ENCODE measurements at regions not wholly inside any gene's neighbourhood (a gene's known extent, or its start where the extent isn't known, plus 50 kb on each side); places are given as distances from the start of the nearest gene placed in this dataset.

- no peak for TF ChIP-seq CTCF (IDR thresholded peaks at IDR 0.05; ENCODE audit: control insufficient read depth, extremely low read depth, insufficient read depth)
- no peak overlapping the region for H3K4me3 ChIP-seq (ENCODE audit: low read depth, low read length)
- DNase-seq (ENCODE audit: low read depth) = no peak
These were observed 720.7 kb upstream of the RIOK2 start for GRCh38 chr5:97903742-97904141.

- no peak overlapping the region for H3K4me3 ChIP-seq (ENCODE audit: low read depth, low read length)
- DNase-seq (ENCODE audit: low read depth) = no peak
- TF ChIP-seq CTCF (IDR thresholded peaks at IDR 0.05; ENCODE audit: control insufficient read depth, extremely low read depth, insufficient read depth) = no peak
These were observed 723.1 kb upstream of the RIOK2 start for GRCh38 chr5:97906135-97906534.

GRCh38 chr5:97907646-97908400 is 724.8 kb upstream of the RIOK2 start:
- no peak overlapping the region for H3K4me3 ChIP-seq (ENCODE audit: low read depth, low read length)
- no peak for DNase-seq (ENCODE audit: low read depth)
- TF ChIP-seq CTCF (IDR thresholded peaks at IDR 0.05; ENCODE audit: control insufficient read depth, extremely low read depth, insufficient read depth) = no peak

GRCh38 chr5:97909541-97909940 is 726.5 kb upstream of the RIOK2 start:
- TF ChIP-seq CTCF (IDR thresholded peaks at IDR 0.05; ENCODE audit: control insufficient read depth, extremely low read depth, insufficient read depth) = no peak
- no peak overlapping the region for H3K4me3 ChIP-seq (ENCODE audit: low read depth, low read length)
- DNase-seq (ENCODE audit: low read depth) = no peak

- no peak for DNase-seq (ENCODE audit: low read depth)
- no peak for TF ChIP-seq CTCF (IDR thresholded peaks at IDR 0.05; ENCODE audit: control insufficient read depth, extremely low read depth, insufficient read depth)
- no peak overlapping the region for H3K4me3 ChIP-seq (ENCODE audit: low read depth, low read length)
These were observed 731.4 kb upstream of the RIOK2 start for GRCh38 chr5:97914483-97914882.

GRCh38 chr5:97915106-97915505 is 732.1 kb upstream of the RIOK2 start:
- DNase-seq (ENCODE audit: low read depth) = no peak
- H3K4me3 ChIP-seq (ENCODE audit: low read depth, low read length) = no peak overlapping the region
- no peak for TF ChIP-seq CTCF (IDR thresholded peaks at IDR 0.05; ENCODE audit: control insufficient read depth, extremely low read depth, insufficient read depth)

GRCh38 chr5:97918057-97918456 is 735.0 kb upstream of the RIOK2 start:
- no peak for TF ChIP-seq CTCF (IDR thresholded peaks at IDR 0.05; ENCODE audit: control insufficient read depth, extremely low read depth, insufficient read depth)
- no peak overlapping the region for H3K4me3 ChIP-seq (ENCODE audit: low read depth, low read length)

More at GRCh38 chr5:97918057-97918456, 735.0 kb upstream of the RIOK2 start:
- DNase-seq (ENCODE audit: low read depth) = no peak

Measured in LNCaP clone FGC (cell line).